ENCODE measurements at regions not wholly inside any gene's neighbourhood (a gene's known extent, or its start where the extent isn't known, plus 50 kb on each side); places are given as distances from the start of the nearest gene placed in this dataset.

- H3K4me3 ChIP-seq (ENCODE audit: low read depth in 2 of 2, low read length in 2 of 2), result no peak overlapping the region
- ChIA-PET POLR2A (no interaction called here), CTCF (no interaction called here)
- no peaks in the 10 kb centered on the region for H3K36me3 ChIP-seq (ENCODE audit: control insufficient read depth, insufficient read depth, low read length)
- ATAC-seq, result no peak
- no TSS peak for BruUV-seq (replicated peaks)
- no peak for TF ChIP-seq POLR2AphosphoS5 (IDR thresholded peaks at IDR 0.05; ENCODE audit: low read depth, low read length)
- no peak for TF ChIP-seq SIN3A (IDR thresholded peaks at IDR 0.05; ENCODE audit: borderline replicate concordance, insufficient read depth, low read depth, low read length)
- TF ChIP-seq, protein P1, sequence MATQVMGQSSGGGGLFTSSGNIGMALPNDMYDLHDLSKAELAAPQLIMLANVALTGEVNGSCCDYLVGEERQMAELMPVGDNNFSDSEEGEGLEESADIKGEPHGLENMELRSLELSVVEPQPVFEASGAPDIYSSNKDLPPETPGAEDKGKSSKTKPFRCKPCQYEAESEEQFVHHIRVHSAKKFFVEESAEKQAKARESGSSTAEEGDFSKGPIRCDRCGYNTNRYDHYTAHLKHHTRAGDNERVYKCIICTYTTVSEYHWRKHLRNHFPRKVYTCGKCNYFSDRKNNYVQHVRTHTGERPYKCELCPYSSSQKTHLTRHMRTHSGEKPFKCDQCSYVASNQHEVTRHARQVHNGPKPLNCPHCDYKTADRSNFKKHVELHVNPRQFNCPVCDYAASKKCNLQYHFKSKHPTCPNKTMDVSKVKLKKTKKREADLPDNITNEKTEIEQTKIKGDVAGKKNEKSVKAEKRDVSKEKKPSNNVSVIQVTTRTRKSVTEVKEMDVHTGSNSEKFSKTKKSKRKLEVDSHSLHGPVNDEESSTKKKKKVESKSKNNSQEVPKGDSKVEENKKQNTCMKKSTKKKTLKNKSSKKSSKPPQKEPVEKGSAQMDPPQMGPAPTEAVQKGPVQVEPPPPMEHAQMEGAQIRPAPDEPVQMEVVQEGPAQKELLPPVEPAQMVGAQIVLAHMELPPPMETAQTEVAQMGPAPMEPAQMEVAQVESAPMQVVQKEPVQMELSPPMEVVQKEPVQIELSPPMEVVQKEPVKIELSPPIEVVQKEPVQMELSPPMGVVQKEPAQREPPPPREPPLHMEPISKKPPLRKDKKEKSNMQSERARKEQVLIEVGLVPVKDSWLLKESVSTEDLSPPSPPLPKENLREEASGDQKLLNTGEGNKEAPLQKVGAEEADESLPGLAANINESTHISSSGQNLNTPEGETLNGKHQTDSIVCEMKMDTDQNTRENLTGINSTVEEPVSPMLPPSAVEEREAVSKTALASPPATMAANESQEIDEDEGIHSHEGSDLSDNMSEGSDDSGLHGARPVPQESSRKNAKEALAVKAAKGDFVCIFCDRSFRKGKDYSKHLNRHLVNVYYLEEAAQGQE (IDR thresholded peaks at IDR 0.05; ENCODE audit: insufficient read depth in 1 of 2, low read depth in 2 of 2, low read length in 1 of 2), result no peak
- TF ChIP-seq CTCF (IDR thresholded peaks at IDR 0.05), result no peak
- no peak for TF ChIP-seq TCF7L2 (IDR thresholded peaks at IDR 0.05; ENCODE audit: low read depth, low read length)
- no peaks in the 10 kb centered on the region for H3K27me3 ChIP-seq (ENCODE audit: control insufficient read depth, insufficient read depth, low read length)
- intact Hi-C loops (cut with micrococcal nuclease; ENCODE audit: unreplicated experiment), result no loop called here
- H3K9me3 ChIP-seq (ENCODE audit: control insufficient read depth, insufficient read depth, low read depth, low read length), result no peaks in the 10 kb centered on the region
- H3K4me1 ChIP-seq (ENCODE audit: control insufficient read depth, insufficient read depth, low read length), result no peaks in the 10 kb centered on the region
- no peak for DNase-seq (ENCODE audit: low read depth, low spot score)
- no peak overlapping the region for H3K27ac ChIP-seq (ENCODE audit: low read length)
- in situ Hi-C loops (cut with HindIII; ENCODE audit: low pct_unique_long_range_greater_than_20kb, low sequenced_read_pairs), result no loop called here
Measured at GRCh38 chr12:92042791-92043531, 102.7 kb downstream of the BTG1 start.

GRCh38 chr12:92041742-92042141 lies 103.9 kb downstream of the BTG1 start:
- Histone ChIP-seq H3K4me3 (ENCODE audit: low read depth in 2 of 2, low read length in 2 of 2) (no peak overlapping the region), H3K36me3 (ENCODE audit: control insufficient read depth, insufficient read depth, low read length) (no peaks in the 10 kb centered on the region), H3K4me1 (ENCODE audit: control insufficient read depth, insufficient read depth, low read length) (no peaks in the 10 kb centered on the region), H3K27me3 (ENCODE audit: control insufficient read depth, insufficient read depth, low read length) (no peaks in the 10 kb centered on the region), H3K27ac (ENCODE audit: low read length) (no peak overlapping the region), H3K9me3 (ENCODE audit: control insufficient read depth, insufficient read depth, low read depth, low read length) (no peaks in the 10 kb centered on the region)
- ChIA-PET POLR2A (no interaction called here), CTCF (no interaction called here)
- ATAC-seq, result no peak
- in situ Hi-C loops (cut with HindIII; ENCODE audit: low pct_unique_long_range_greater_than_20kb, low sequenced_read_pairs) (no loop called here), intact Hi-C loops (cut with micrococcal nuclease; ENCODE audit: unreplicated experiment) (no loop called here)
- TF ChIP-seq SIN3A (IDR thresholded peaks at IDR 0.05; ENCODE audit: borderline replicate concordance, insufficient read depth, low read depth, low read length), result no peak
- TF ChIP-seq TCF7L2 (IDR thresholded peaks at IDR 0.05; ENCODE audit: low read depth, low read length), result no peak
- no peak for DNase-seq (ENCODE audit: low read depth, low spot score)
- no TSS peak for BruUV-seq (replicated peaks)

- Histone ChIP-seq H3K4me1 (ENCODE audit: control insufficient read depth, insufficient read depth, low read length) (peaks cover 6% of the 10 kb centered on the region; the same call in 1 of the 2 replicates), H3K4me3 (ENCODE audit: low read depth in 2 of 2, low read length in 2 of 2) (no peak overlapping the region), H3K27ac (ENCODE audit: low read length) (no peak overlapping the region), H3K9me3 (ENCODE audit: control insufficient read depth, insufficient read depth, low read depth, low read length) (no peaks in the 10 kb centered on the region), H3K27me3 (ENCODE audit: control insufficient read depth, insufficient read depth, low read length) (no peaks in the 10 kb centered on the region), H3K36me3 (ENCODE audit: control insufficient read depth, insufficient read depth, low read length) (no peaks in the 10 kb centered on the region)
- TF ChIP-seq CTCF (IDR thresholded peaks at IDR 0.05), result no peak
- no peak for TF ChIP-seq SIN3A (IDR thresholded peaks at IDR 0.05; ENCODE audit: borderline replicate concordance, insufficient read depth, low read depth, low read length)
- no peak for TF ChIP-seq TCF7L2 (IDR thresholded peaks at IDR 0.05; ENCODE audit: low read depth, low read length)
- TF ChIP-seq, protein P1 (IDR thresholded peaks at IDR 0.05; ENCODE audit: insufficient read depth in 1 of 2, low read depth in 2 of 2, low read length in 1 of 2), result no peak
- TF ChIP-seq POLR2AphosphoS5 (IDR thresholded peaks at IDR 0.05; ENCODE audit: low read depth, low read length), result no peak
- ATAC-seq (no peak), DNase-seq (ENCODE audit: low read depth, low spot score) (no peak)
- ChIA-PET CTCF (no interaction called here), POLR2A (interaction anchor here (0.5 kb wide), 1 partner anchor 368 kb away, joined by 11 read pairs; no protein-coding TSS in a partner anchor)
- in situ Hi-C loops (cut with HindIII; ENCODE audit: low pct_unique_long_range_greater_than_20kb, low sequenced_read_pairs), result no loop called here
- intact Hi-C loops (cut with micrococcal nuclease; ENCODE audit: unreplicated experiment), result no loop called here
- no TSS peak for BruUV-seq (replicated peaks)
Measured at GRCh38 chr12:92039046-92039445, 106.6 kb downstream of the BTG1 start.
